Duodenal mucosa (tissue), 2 donors: ENCODE measurements at regions not wholly inside any gene's neighbourhood (a gene's known extent, or its start where the extent isn't known, plus 50 kb on each side); places are given as distances from the start of the nearest gene placed in this dataset.

ENCODE experiments used
- H3K27ac ChIP-seq: one replicate; pipeline ENCODE4 v1.7.0; 2013; ENCODE audit warnings: low read depth, low read length
- H3K27me3 ChIP-seq, 2 donors: one replicate each; pipeline ENCODE4 v1.7.0; 2013; ENCODE audit warnings: low read length in 2 of 2, control low read depth in 1 of 2; ENCODE audit not compliant: insufficient read depth in 2 of 2, control insufficient read depth in 1 of 2
- H3K36me3 ChIP-seq, 2 donors: one replicate each; pipeline ENCODE4 v1.7.0; 2013; ENCODE audit warnings: low read length in 2 of 2, control low read depth in 1 of 2; ENCODE audit not compliant: insufficient read depth in 2 of 2, control insufficient read depth in 1 of 2
- H3K4me1 ChIP-seq, 2 donors: one replicate each; pipeline ENCODE4 v1.7.0; 2013; ENCODE audit warnings: low read length in 2 of 2, control low read depth in 1 of 2; ENCODE audit not compliant: insufficient read depth in 2 of 2, control insufficient read depth in 1 of 2
- H3K4me3 ChIP-seq, 2 donors: one replicate each; pipeline ENCODE4 v1.7.0; 2013; ENCODE audit warnings: low read length in 2 of 2, low read depth in 1 of 2
- H3K9ac ChIP-seq, 2 donors: one replicate each; pipeline ENCODE4 v1.7.0; 2013; ENCODE audit warnings: low read length in 2 of 2, low read depth in 1 of 2
- H3K9me3 ChIP-seq, 2 donors: one replicate each; pipeline ENCODE4 v1.7.0; 2013; ENCODE audit warnings: low read length in 2 of 2, control low read depth in 1 of 2; ENCODE audit not compliant: control insufficient read depth in 1 of 2

DNA sequence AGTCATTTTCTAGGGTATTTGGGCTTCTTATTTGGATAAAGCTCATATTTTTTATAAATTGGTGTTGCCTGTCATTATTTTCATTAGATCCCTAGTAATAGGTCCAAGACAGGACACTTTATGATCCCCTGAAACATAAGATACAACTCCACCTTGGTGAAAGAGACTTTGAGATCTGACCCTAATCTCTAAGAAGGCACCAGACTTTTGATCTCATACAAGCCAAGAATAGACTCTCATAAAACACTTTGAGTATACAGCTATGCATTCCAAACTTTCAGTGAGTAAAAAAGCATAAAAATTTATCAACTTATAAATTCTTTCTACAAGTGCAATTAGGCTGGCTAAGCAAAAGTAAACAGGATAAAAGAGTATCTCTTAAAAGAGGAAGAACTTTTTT is 451.2 kb downstream of the MN1 start:
- Histone ChIP-seq H3K4me1 (no peaks in the 10 kb centered on the region), H3K36me3 (no peaks in the 10 kb centered on the region), H3K4me3 (no peak overlapping the region), H3K27me3 (peaks cover 5% of the 10 kb centered on the region in 2 donors), H3K27ac (no peak overlapping the region), H3K9ac (no peak overlapping the region), H3K9me3 (no peaks in the 10 kb centered on the region)

GRCh38 chr22:27352426-27352825 is 449.1 kb downstream of the MN1 start:
- Histone ChIP-seq H3K27ac (no peak overlapping the region), H3K9me3 (peaks cover 7 to 9% of the 10 kb centered on the region in 2 donors), H3K27me3 (peaks cover 5% of the 10 kb centered on the region in 2 donors), H3K36me3 (no peaks in the 10 kb centered on the region), H3K9ac (no peak overlapping the region), H3K4me1 (no peaks in the 10 kb centered on the region), H3K4me3 (no peak overlapping the region)

DNA sequence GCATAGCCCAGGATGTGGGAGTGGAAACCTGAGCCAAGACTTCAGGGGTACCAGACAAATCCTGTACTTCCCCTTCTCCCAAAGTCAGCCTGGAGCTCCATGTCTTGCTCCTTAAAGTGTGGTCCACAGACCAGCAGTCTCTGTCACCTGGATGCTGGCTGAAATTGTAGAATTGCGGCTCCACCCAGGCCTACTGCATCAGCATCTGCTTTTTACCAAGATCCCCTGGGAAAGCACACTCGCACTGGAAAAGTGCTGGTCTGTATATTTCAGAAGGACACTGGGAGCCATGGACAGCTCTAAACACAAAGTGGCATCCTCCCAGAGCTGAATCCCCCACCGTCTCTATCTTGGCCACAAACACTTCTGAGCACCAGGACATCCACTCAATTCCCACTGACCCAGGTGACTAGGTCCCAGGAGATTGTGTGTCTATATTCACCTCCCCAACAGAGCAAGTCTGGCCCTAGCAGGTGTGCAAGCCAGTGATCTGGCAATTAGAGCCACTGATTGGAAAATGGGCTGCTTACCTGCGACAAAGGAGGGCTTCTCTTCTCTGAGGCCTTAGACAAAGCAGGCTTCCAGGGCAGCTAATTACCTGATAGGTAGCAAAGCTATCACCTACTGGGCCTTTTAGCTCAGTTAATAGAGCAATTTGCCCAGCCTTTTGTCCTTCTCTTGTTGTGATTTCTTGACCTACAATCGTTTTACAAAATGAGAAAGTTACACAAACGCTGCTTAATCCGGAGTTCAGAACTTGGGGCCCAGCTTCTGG is 443.3 kb downstream of the MN1 start:
- H3K36me3 ChIP-seq, result no peaks in the 10 kb centered on the region
- no peaks in the 10 kb centered on the region for H3K4me1 ChIP-seq
- no peak overlapping the region for H3K9ac ChIP-seq
- peaks cover 7 to 9% of the 10 kb centered on the region in 2 donors for H3K9me3 ChIP-seq
- no peak overlapping the region for H3K27ac ChIP-seq
- no peaks in the 10 kb centered on the region for H3K27me3 ChIP-seq
- H3K4me3 ChIP-seq, result no peak overlapping the region

DNA sequence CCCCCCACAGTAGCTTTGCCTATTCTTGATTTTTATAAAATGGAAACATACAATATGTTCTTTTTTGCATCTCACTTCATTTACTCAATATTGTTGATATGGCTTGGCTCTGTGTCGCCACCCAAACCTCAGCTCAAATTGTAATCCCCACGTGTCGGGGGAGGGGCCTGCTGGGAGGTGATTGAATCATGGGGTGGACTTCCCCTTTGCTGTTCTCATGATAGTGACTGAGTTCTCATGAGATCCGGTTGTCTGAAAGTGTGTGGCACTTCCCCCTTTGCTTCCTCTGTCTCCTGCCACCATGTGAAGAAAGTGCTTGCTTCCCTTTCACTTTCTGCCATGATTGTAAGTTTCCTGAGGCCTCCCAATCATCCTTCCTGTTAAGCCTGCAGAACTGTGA is 431.3 kb downstream of the MN1 start:
- Histone ChIP-seq H3K36me3 (no peaks in the 10 kb centered on the region), H3K27ac (no peak overlapping the region), H3K4me1 (no peaks in the 10 kb centered on the region), H3K9me3 (no peaks in the 10 kb centered on the region), H3K4me3 (no peak overlapping the region), H3K9ac (no peak overlapping the region), H3K27me3 (peaks cover 0 to 4% of the 10 kb centered on the region in 2 donors)

- H3K27me3 ChIP-seq, result peaks cover 0 to 4% of the 10 kb centered on the region in 2 donors
- H3K27ac ChIP-seq, result no peak overlapping the region
- H3K36me3 ChIP-seq, result no peaks in the 10 kb centered on the region
- H3K9ac ChIP-seq, result no peak overlapping the region
- no peaks in the 10 kb centered on the region for H3K4me1 ChIP-seq
- H3K4me3 ChIP-seq, result no peak overlapping the region
- no peaks in the 10 kb centered on the region for H3K9me3 ChIP-seq
Observed at GRCh38 chr22:27370987-27371386, 430.6 kb downstream of the MN1 start.

GRCh38 chr22:27372364-27372763 is 429.2 kb downstream of the MN1 start:
- H3K36me3 ChIP-seq, result no peaks in the 10 kb centered on the region
- no peak overlapping the region for H3K9ac ChIP-seq
- no peaks in the 10 kb centered on the region for H3K4me1 ChIP-seq
- H3K9me3 ChIP-seq, result no peaks in the 10 kb centered on the region
- no peak overlapping the region for H3K4me3 ChIP-seq
- peaks cover 0 to 4% of the 10 kb centered on the region in 2 donors for H3K27me3 ChIP-seq
- no peak overlapping the region for H3K27ac ChIP-seq

GRCh38 chr22:27372969-27373670 is 428.4 kb downstream of the MN1 start:
- H3K4me1 ChIP-seq, result peaks cover 0 to 3% of the 10 kb centered on the region in 2 donors
- peaks cover 0 to 4% of the 10 kb centered on the region in 2 donors for H3K27me3 ChIP-seq
- H3K9me3 ChIP-seq, result no peaks in the 10 kb centered on the region
- H3K27ac ChIP-seq, result no peak overlapping the region
- H3K9ac ChIP-seq, result no peak overlapping the region
- H3K4me3 ChIP-seq, result no peak overlapping the region
- H3K36me3 ChIP-seq, result no peaks in the 10 kb centered on the region

DNA sequence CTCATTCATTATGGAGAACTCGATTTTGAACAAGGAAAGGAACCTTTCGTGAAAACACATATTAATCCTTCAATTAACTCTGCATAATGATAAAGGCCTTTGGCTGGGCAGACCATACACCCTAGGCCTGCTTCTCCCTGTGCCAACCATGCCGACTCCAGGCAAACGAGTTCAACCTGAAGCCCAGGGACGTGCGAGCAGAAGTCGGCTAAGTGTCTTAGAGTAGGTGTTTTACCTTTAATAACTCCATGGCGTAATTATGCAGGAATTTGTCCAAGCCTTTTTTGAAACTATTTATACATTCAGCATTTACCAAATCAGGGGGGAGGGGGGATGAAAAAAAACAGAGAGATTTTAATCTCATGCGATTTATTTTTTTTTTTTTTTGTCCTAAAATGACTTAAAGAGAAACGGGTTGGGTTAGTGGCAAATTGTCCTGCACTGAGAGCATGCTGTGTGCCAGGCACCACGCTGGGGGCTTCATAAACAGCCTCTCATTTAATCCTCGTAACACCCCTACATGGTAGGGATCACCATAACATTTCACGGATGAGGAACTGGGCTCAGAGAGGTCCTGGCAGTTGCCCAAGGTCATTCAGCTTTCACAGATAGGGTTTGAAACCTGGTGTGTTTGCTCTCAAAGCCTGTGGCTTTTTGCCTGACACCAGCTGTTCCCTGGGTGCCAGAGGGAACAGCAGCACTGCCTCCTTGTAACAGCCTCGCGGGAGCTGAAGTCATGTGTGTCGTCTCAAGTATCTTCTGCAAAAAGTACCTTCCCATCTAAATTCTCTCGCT is 423.9 kb downstream of the MN1 start:
- H3K4me3 ChIP-seq, result no peak overlapping the region
- no peak overlapping the region for H3K9ac ChIP-seq
- no peak overlapping the region for H3K27ac ChIP-seq
- no peaks in the 10 kb centered on the region for H3K27me3 ChIP-seq
- no peaks in the 10 kb centered on the region for H3K36me3 ChIP-seq
- H3K4me1 ChIP-seq, result peaks cover 0 to 3% of the 10 kb centered on the region in 2 donors
- no peaks in the 10 kb centered on the region for H3K9me3 ChIP-seq

DNA sequence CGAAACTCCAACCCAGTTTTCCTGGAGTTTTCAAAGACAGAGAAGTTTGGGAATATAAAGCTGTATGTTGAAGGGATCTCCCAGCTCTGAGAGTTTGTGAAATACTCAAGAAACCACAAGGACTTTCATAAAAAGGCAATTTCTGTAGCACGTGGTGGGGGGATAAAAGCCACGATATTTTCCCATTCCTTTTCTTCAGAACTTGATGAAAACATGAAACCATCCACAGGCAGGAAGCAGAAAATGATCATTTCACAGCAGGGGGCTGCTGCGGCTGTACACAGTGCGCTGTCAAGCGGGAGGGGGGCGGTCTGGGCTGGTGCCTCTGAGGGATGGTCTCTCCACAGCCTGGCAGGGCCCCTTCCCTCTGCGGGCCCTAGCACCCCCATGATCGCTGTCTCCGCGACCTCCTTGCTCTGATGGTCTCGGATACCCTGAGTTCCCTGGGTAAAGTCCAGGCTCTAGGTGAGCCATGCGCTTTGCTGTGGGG is 423.2 kb downstream of the MN1 start:
- no peak overlapping the region for H3K27ac ChIP-seq
- H3K4me3 ChIP-seq, result no peak overlapping the region
- H3K9ac ChIP-seq, result no peak overlapping the region
- H3K36me3 ChIP-seq, result no peaks in the 10 kb centered on the region
- peaks cover 0 to 3% of the 10 kb centered on the region in 2 donors for H3K4me1 ChIP-seq
- H3K27me3 ChIP-seq, result no peaks in the 10 kb centered on the region
- no peaks in the 10 kb centered on the region for H3K9me3 ChIP-seq

DNA sequence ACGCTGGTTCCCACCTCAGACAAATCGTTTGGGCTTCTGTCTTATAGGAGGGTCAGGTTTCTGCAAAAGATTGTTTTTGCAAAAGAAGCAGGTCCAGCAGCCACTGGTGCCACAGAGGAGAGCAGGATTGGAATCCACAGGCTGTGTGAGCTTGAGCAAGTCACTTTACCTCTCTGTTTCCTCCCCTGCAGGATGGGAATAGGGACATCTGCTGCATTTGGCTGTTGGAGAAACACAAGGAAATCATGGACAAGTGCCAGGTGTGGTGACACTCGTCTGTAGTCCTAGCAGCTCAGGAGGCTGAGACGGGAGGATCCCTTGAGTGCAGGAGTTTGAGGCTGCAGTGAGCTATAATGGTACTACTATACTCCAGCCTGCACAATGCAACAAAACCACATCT is 422.6 kb downstream of the MN1 start:
- Histone ChIP-seq H3K9ac (no peak overlapping the region), H3K9me3 (no peaks in the 10 kb centered on the region), H3K4me1 (peaks cover 0 to 3% of the 10 kb centered on the region in 2 donors), H3K4me3 (no peak overlapping the region), H3K36me3 (no peaks in the 10 kb centered on the region), H3K27ac (no peak overlapping the region), H3K27me3 (no peaks in the 10 kb centered on the region)
